ENCODE measurements at regions not wholly inside any gene's neighbourhood (a gene's known extent, or its start where the extent isn't known, plus 50 kb on each side); places are given as distances from the start of the nearest gene placed in this dataset.

DNA sequence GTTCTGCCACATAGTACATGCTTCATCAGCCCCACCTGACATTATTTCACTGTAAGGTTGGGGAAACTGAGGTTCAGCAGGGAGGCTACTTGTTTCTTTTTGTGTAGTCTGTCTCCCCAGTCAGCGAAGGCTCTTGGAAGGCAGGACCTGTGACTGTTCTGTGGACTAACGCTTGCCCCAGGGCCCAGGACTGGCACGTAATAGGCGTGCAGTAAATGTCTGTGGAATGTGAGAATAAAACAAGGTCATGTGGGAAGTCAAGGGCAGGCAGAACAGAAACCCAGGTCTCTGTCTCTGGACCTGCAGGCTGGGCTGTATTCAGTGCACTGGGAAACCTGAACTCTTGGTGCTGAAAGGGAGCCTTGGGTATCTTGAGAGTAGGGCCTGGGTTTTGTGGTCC lies 168.7 kb downstream of the RPS24 start:
- TF ChIP-seq, protein P1, sequence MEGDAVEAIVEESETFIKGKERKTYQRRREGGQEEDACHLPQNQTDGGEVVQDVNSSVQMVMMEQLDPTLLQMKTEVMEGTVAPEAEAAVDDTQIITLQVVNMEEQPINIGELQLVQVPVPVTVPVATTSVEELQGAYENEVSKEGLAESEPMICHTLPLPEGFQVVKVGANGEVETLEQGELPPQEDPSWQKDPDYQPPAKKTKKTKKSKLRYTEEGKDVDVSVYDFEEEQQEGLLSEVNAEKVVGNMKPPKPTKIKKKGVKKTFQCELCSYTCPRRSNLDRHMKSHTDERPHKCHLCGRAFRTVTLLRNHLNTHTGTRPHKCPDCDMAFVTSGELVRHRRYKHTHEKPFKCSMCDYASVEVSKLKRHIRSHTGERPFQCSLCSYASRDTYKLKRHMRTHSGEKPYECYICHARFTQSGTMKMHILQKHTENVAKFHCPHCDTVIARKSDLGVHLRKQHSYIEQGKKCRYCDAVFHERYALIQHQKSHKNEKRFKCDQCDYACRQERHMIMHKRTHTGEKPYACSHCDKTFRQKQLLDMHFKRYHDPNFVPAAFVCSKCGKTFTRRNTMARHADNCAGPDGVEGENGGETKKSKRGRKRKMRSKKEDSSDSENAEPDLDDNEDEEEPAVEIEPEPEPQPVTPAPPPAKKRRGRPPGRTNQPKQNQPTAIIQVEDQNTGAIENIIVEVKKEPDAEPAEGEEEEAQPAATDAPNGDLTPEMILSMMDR (IDR thresholded peaks at IDR 0.05; ENCODE audit: control extremely low read depth, extremely low read depth, low read depth, missing control alignments), result no peak
- ChIA-PET CTCF (no interaction called here), POLR2A (no interaction called here)
- DNase-seq (ENCODE audit: extremely low spot score), result no peak

DNA sequence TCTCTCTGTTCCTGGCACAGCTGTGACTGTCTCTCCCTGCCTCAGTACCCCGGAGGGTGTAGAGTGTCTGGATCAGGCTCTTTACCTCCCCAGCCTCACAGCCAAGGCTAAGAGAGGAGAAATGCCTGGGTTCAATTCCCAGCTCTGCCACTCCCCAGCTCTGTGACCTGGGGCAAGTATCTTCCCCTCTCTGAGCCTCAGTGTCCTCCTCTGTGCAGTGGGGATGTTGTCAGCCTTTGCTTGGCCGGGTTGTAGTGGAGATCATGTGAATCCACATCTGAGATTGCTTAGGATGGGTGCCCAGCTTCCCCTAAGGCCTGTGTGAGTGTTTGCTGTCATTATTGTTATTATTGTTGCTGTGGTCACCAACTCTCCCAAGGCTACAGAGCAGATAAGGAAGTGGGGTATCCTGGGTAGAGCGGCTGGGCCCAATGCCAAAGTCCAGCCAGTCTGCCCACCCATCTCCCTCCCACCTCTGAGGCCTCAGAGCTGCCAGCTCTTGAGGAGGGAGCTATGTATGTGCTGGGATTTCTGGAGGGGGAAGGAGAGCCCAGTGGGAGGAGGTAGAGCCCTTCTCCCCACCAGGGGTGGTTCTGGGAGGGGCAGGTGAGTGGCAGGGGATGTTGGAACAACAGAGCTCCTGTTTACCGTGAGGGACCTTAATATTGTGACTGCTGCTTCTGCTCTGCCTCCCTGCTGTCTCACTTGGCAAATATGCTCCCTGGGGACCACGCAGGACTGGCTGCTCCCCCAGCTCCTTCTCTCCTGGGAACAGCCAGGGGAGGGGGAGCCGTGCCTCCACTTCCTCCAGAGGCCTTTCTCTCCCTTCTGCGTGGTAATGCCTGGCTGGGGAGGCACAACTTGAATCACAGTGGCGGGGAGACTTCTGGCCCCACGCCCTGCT lies 170.5 kb downstream of the RPS24 start:
- TF ChIP-seq, protein P1 (IDR thresholded peaks at IDR 0.05; ENCODE audit: control extremely low read depth, extremely low read depth, low read depth, missing control alignments), result no peak
- POLR2A ChIA-PET, result no interaction called here
- no peak for DNase-seq (ENCODE audit: extremely low spot score)
- CTCF ChIA-PET, result no interaction called here

DNA sequence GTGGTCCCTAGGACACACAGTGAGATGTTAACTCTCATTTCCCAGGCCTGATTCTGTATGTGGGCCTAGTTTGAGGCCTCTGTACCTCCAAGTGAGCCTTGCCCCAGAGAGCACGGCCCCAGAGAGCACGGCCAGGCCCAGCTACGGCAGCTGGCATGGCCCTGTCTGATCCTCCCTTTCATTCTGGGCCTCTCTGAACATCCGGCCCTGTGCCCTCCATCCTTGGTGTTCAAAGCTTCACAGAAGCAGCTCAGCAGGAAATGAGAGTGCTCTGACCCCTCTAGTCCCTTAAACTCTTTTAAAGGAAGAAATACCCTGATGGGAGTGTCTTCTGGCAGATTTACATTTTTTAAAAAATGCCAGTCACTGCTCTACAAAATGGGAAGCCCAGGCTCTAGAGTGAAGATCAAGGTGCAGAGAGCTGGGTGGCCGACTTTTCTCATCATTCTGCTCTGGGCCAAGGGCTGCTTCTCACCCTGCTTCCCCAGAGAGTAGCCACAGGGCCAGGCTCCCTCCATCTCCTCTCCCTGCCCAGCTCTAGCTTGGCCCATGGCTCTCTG lies 171.9 kb downstream of the RPS24 start:
- no peak for DNase-seq (ENCODE audit: extremely low spot score)
- TF ChIP-seq, protein P1 (IDR thresholded peaks at IDR 0.05; ENCODE audit: control extremely low read depth, extremely low read depth, low read depth, missing control alignments), result no peak
- CTCF ChIA-PET, result interaction anchor here (1.5 kb wide), 2 partner anchors 13 to 36 kb away, joined by 3 read pairs; no protein-coding TSS in a partner anchor
- POLR2A ChIA-PET, result interaction anchor here (0.6 kb wide), 1 partner anchor 27 kb away, joined by 3 read pairs; no protein-coding TSS in a partner anchor

DNA sequence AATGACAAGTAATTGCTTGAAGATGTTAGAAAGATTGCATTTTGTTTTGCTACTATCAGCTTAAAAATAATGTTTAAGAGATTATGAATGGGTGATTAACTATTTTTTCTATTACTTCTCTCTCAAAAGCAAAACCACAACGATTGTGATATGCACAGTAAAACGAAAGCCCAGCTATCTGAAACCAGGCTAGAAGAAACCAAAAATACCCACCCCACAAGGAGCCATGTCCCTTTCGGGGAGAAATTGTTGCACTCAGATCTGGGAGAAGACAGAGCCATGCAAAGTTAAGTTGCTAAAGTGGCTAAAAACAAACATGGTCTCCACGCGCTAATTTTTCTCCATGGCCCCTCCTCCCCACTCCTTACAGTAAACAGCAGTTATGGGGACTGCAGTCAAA lies 173.6 kb downstream of the RPS24 start:
- ChIA-PET CTCF (no interaction called here), POLR2A (interaction anchor here (0.6 kb wide), 1 partner anchor 819 kb away, joined by 5 read pairs; no protein-coding TSS in a partner anchor)
- DNase-seq (ENCODE audit: extremely low spot score), result no peak
- TF ChIP-seq, protein P1 (IDR thresholded peaks at IDR 0.05; ENCODE audit: control extremely low read depth, extremely low read depth, low read depth, missing control alignments), result no peak

DNA sequence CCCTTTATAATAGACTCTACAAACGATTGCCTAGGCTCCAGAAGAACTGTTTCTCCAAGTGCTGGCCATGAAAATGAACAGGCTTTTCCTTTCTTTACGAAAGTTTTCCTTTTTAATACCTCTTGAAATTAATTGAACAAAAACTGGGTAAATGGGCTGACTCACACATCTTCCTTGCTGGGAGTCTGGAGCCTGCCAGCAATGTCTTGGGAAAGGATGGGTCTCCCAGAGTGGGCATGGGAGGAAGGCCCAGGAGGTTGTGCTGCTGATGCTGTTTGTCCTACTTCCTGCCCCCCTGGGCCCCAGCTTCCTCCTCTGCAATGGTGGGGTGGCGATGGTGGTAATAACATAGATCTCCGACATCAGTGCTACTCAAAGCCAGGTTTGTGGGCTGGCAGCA lies 174.1 kb downstream of the RPS24 start:
- POLR2A ChIA-PET, result no interaction called here
- CTCF ChIA-PET, result no interaction called here
- no peak for DNase-seq (ENCODE audit: extremely low spot score)
- TF ChIP-seq, protein P1 (IDR thresholded peaks at IDR 0.05; ENCODE audit: control extremely low read depth, extremely low read depth, low read depth, missing control alignments), result no peak

DNA sequence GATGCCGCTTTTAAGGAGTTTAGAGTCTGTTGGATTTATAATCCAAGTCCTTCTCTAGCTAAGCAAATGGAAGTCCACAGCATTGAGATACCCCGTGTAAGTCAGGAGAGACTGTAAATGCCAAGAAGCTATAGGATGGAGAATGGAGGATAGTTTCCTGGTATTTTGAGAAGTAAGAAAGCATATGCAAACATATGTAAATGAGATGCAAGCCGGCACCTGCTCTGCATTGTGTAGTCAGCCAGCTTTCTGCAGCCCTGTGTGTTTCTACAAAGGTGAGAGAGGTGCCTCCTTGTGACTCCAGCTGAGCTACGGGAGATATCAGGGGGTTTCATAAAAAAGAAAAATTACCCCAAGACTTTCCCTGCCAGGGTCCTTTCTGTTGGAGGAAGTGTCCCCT lies 176.3 kb downstream of the RPS24 start:
- ChIA-PET POLR2A (no interaction called here), CTCF (interaction anchor here (0.9 to 1.1 kb wide), 2 partner anchors 50 to 871 kb away, joined by 3 read pairs; no protein-coding TSS in a partner anchor)
- DNase-seq (ENCODE audit: extremely low spot score), result no peak
- TF ChIP-seq, protein P1 (IDR thresholded peaks at IDR 0.05; ENCODE audit: control extremely low read depth, extremely low read depth, low read depth, missing control alignments), result no peak

Measured in GM10248 (cell line).